ENCODE measurements at regions not wholly inside any gene's neighbourhood (a gene's known extent, or its start where the extent isn't known, plus 50 kb on each side); places are given as distances from the start of the nearest gene placed in this dataset.
A peak's percentile ranks its signal among the peaks of the same experiment; 100 is the strongest.

GRCh38 chr3:162029736-162030135 lies 533.1 kb downstream of the OTOL1 start:
- Histone ChIP-seq H3K9ac (ENCODE audit: low read depth, low read length, poor library complexity, severe bottlenecking) (no peak overlapping the region), H3F3A (ENCODE audit: low read depth) (no peaks in the 10 kb centered on the region), H3K4me1 (ENCODE audit: insufficient read depth, low read length, poor library complexity, severe bottlenecking) (no peaks in the 10 kb centered on the region), H4K20me1 (ENCODE audit: insufficient read depth, low read length, poor library complexity, severe bottlenecking) (no peaks in the 10 kb centered on the region), H3K9me3 (ENCODE audit: insufficient read depth, low read depth, low read length) (no peaks in the 10 kb centered on the region), H2AFZ (ENCODE audit: low read length) (no peak overlapping the region), H3K4me2 (ENCODE audit: low read depth, low read length, poor library complexity, severe bottlenecking) (no peak overlapping the region), H3K27me3 (ENCODE audit: insufficient read depth, low read length, poor library complexity, severe bottlenecking) (no peaks in the 10 kb centered on the region), H3K36me3 (ENCODE audit: insufficient read depth, low read length) (no peaks in the 10 kb centered on the region), H3K4me3 (ENCODE audit: low read length, poor library complexity, severe bottlenecking) (no peak overlapping the region), H3K79me2 (ENCODE audit: insufficient read depth, low read length) (no peaks in the 10 kb centered on the region), H3K9me2 (replicated peaks; ENCODE audit: low read depth, low read length) (no peaks in the 10 kb centered on the region)
- TF ChIP-seq CTCF (conservative IDR thresholded peaks at IDR 0.05; ENCODE audit: low read length) = no peak
- TF ChIP-seq EZH2phosphoT487 (IDR thresholded peaks at IDR 0.05; ENCODE audit: borderline replicate concordance) = no peak

GRCh38 chr3:162034368-162034767 lies 537.8 kb downstream of the OTOL1 start:
- Histone ChIP-seq H3K9me2 (replicated peaks; ENCODE audit: low read depth, low read length) (no peaks in the 10 kb centered on the region), H3K4me2 (ENCODE audit: low read depth, low read length, poor library complexity, severe bottlenecking) (no peak overlapping the region), H3K9me3 (ENCODE audit: insufficient read depth, low read depth, low read length) (no peaks in the 10 kb centered on the region), H3F3A (ENCODE audit: low read depth) (no peaks in the 10 kb centered on the region), H3K36me3 (ENCODE audit: insufficient read depth, low read length) (no peaks in the 10 kb centered on the region), H3K4me3 (ENCODE audit: low read length, poor library complexity, severe bottlenecking) (no peak overlapping the region), H2AFZ (ENCODE audit: low read length) (no peak overlapping the region), H3K9ac (ENCODE audit: low read depth, low read length, poor library complexity, severe bottlenecking) (no peak overlapping the region), H4K20me1 (ENCODE audit: insufficient read depth, low read length, poor library complexity, severe bottlenecking) (no peaks in the 10 kb centered on the region), H3K4me1 (ENCODE audit: insufficient read depth, low read length, poor library complexity, severe bottlenecking) (no peaks in the 10 kb centered on the region), H3K79me2 (ENCODE audit: insufficient read depth, low read length) (no peaks in the 10 kb centered on the region), H3K27me3 (ENCODE audit: insufficient read depth, low read length, poor library complexity, severe bottlenecking) (no peaks in the 10 kb centered on the region)
- TF ChIP-seq CTCF (conservative IDR thresholded peaks at IDR 0.05; ENCODE audit: low read length) = no peak
- no peak for TF ChIP-seq EZH2phosphoT487 (IDR thresholded peaks at IDR 0.05; ENCODE audit: borderline replicate concordance)

GRCh38 chr3:162041622-162042021 lies 545.0 kb downstream of the OTOL1 start:
- Histone ChIP-seq H2AFZ (ENCODE audit: low read length) (peak overlapping the region; percentile 40; the same call in 1 of the 2 replicates), H3K27me3 (ENCODE audit: insufficient read depth, low read length, poor library complexity, severe bottlenecking) (no peaks in the 10 kb centered on the region), H3K36me3 (ENCODE audit: insufficient read depth, low read length) (no peaks in the 10 kb centered on the region), H3F3A (ENCODE audit: low read depth) (no peaks in the 10 kb centered on the region), H4K20me1 (ENCODE audit: insufficient read depth, low read length, poor library complexity, severe bottlenecking) (no peaks in the 10 kb centered on the region), H3K9ac (ENCODE audit: low read depth, low read length, poor library complexity, severe bottlenecking) (no peak overlapping the region), H3K9me2 (replicated peaks; ENCODE audit: low read depth, low read length) (no peaks in the 10 kb centered on the region), H3K9me3 (ENCODE audit: insufficient read depth, low read depth, low read length) (no peaks in the 10 kb centered on the region), H3K4me3 (ENCODE audit: low read length, poor library complexity, severe bottlenecking) (no peak overlapping the region), H3K79me2 (ENCODE audit: insufficient read depth, low read length) (no peaks in the 10 kb centered on the region), H3K4me2 (ENCODE audit: low read depth, low read length, poor library complexity, severe bottlenecking) (no peak overlapping the region), H3K4me1 (ENCODE audit: insufficient read depth, low read length, poor library complexity, severe bottlenecking) (peaks cover 5% of the 10 kb centered on the region)
- no peak for TF ChIP-seq CTCF (conservative IDR thresholded peaks at IDR 0.05; ENCODE audit: low read length)
- TF ChIP-seq EZH2phosphoT487 (IDR thresholded peaks at IDR 0.05; ENCODE audit: borderline replicate concordance) = no peak

All from Loucy (cell line).